Omental fat pad (tissue), 3 donors: ENCODE measurements at regions not wholly inside any gene's neighbourhood (a gene's known extent, or its start where the extent isn't known, plus 50 kb on each side); places are given as distances from the start of the nearest gene placed in this dataset.

Experiments used
- ATAC-seq: fragments of 150-250 bp; one replicate; pipeline ENCODE4 v1.9.1; 2016; ENCODE audit warnings: mild to moderate bottlenecking, moderate library complexity; ENCODE audit not compliant: low FRiP score
- DNase-seq: peaks from one replicate; pipeline ENCODE4 v3.0.0-alpha.2; 2019; ENCODE audit warnings: low spot score
- CTCF ChIP-seq, 3 donors: fragments of 450-650 bp; IDR thresholded peaks; one replicate each; pipeline ENCODE4 v1.5.1; 2016 to 2017; ENCODE audit warnings: antibody characterized with exemption in 3 of 3, mild to moderate bottlenecking in 3 of 3, moderate library complexity in 2 of 3

- ATAC-seq (no peak), DNase-seq (no peak)
- no peak for TF ChIP-seq CTCF (IDR thresholded peaks at IDR 0.05)
These were observed 158.1 kb upstream of the C1orf174 start for GRCh38 chr1:4058122-4058521.

- ATAC-seq (no peak), DNase-seq (no peak)
- TF ChIP-seq CTCF (IDR thresholded peaks at IDR 0.05), result no peak
These were observed 158.6 kb upstream of the C1orf174 start for GRCh38 chr1:4058706-4059105.

GRCh38 chr1:4059270-4059669 lies 159.2 kb upstream of the C1orf174 start:
- no peak for ATAC-seq
- no peak for TF ChIP-seq CTCF (IDR thresholded peaks at IDR 0.05)
- no peak for DNase-seq

GRCh38 chr1:4060850-4061249 lies 160.8 kb upstream of the C1orf174 start:
- DNase-seq (no peak), ATAC-seq (no peak)
- TF ChIP-seq CTCF (IDR thresholded peaks at IDR 0.05), result no peak

- ATAC-seq (no peak), DNase-seq (no peak)
- TF ChIP-seq CTCF (IDR thresholded peaks at IDR 0.05), result no peak
These were observed 161.5 kb upstream of the C1orf174 start for GRCh38 chr1:4061521-4062031.

- no peak for DNase-seq
- ATAC-seq, result no peak
- no peak for TF ChIP-seq CTCF (IDR thresholded peaks at IDR 0.05)
These were observed 162.0 kb upstream of the C1orf174 start for GRCh38 chr1:4062041-4062440.

- ATAC-seq (no peak), DNase-seq (no peak)
- no peak for TF ChIP-seq CTCF (IDR thresholded peaks at IDR 0.05)
These were observed 162.5 kb upstream of the C1orf174 start for GRCh38 chr1:4062560-4062959.
